Bone marrow (tissue), 2 donors: ENCODE measurements at regions not wholly inside any gene's neighbourhood (a gene's known extent, or its start where the extent isn't known, plus 50 kb on each side); places are given as distances from the start of the nearest gene placed in this dataset.
A peak's percentile ranks its signal among the peaks of the same experiment; 100 is the strongest.
"Not testable (repeated sequence)": the region's sequence is repeated elsewhere in the genome, so short reads cannot be mapped to it uniquely, and the experiment has no call there.

Source experiments
- DNase-seq, 2 donors: peaks; one replicate each; lab custom pipeline; 2025; lab: John Stamatoyannopoulos, UW

DNA sequence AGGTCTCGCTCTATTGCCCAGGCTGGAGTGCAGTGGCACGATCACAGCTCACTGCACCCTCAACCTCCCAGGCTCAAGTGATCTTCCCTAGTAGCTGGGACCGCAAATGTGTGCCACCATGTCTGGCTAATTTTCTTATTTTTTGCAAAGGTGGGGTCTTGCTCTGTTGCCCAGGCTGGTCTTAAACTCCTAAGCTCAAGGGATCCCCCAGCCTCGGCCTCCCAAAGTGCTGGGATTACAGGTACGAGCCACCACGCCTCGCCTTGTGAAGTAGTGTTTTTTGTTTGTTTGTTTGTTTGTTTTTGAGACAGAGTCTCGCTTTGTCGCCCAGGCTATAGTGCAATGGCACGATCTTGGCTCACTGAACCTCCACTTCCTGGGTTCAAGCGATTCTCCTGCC is 125.5 kb downstream of the HAUS1 start:
- DNase-seq, result not testable (repeated sequence)

DNA sequence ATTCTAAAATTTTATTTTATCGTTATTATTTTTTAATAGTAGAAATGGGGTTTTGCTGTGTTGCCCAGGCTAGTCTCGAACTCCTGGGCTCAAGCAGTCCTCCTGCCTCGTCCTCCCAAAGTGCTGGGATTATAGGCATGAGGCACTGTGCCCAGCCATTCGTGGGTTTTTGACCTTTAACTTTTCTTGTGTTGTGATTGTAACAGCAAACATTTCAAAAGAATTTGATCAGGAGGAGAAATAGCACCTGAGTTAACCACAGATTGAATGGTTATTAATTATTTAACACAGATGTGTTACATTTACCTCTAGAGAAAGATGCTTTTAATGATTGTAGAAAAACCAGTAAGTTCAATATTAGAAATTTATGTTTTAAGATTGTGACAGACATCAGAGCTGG is 132.0 kb downstream of the HAUS1 start:
- no peak for DNase-seq

DNA sequence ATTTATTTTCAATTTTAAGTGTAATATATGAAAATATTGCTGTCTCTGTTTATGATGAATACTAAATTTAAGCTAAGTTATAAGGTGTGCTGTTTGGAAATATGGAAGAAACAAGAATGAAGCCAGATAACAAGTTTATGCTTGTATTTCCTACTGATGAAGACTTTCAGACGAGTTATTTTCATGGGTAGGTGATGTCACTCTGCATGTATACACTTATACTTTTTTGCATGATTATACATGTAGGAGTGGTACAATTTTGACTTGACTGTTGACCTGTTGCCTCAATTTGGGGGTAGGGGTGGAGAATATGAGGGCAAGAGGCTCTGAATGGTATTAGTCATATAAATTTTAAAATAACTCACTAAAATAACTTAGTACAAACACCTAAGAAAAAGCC is 133.7 kb downstream of the HAUS1 start:
- DNase-seq, result no peak

DNA sequence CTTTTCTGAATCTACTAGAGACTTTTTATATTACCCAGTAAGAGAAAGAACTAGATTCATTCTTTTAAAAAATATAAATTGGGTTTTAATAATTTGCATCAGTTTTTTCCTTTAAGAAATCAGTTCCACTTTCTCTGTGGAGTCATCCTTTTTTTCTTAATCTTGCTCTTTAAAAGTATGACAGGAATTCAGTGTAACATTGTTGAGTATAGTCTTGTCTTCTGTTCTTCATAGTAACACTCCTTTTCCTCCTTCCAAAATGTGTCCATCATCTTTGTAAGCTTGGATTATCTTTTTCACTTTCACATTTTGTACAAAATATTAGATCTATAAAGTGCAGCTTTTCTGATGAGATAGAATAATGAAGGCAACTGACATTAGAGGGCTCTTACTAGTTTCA is 135.4 kb downstream of the HAUS1 start:
- no peak for DNase-seq

DNA sequence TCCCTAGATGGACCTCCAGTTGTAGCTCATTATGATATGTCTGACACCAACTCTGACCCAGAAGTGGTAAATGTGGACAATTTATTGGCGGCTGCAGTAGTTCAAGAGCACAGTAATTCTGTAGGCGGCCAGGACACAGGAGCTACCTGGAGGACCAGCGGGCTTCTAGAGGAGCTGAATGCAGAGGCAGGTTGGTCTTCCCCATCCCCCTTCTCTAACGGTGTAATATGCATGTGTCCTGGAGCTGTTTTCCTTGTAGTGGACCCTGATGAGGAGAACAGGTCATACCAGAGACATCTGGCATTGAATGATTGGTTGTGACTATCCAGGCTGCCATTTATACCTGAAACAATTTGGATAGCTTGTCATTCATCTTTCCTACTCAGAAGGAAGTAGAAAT is 135.8 kb downstream of the HAUS1 start:
- DNase-seq, result no peak

DNA sequence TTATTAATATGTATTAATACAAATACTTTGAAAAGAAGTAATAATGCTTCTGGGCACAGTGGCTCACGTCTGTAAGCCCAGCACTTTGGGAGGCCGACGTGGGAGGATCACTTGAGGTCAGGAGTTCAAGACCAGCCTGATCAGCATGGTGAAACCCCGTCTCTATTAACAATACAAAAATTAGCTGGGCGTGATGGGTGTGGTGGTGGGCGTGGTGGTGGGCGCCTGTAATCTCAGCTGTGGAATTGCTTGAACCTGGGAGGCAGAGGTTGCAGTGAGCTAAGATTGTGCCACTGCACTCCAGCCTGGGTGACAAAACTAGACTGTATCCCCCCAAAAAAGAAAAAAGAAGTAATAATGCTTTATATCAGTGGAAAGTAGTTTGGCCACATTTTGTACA is 137.2 kb downstream of the HAUS1 start:
- not testable (repeated sequence) for DNase-seq

DNA sequence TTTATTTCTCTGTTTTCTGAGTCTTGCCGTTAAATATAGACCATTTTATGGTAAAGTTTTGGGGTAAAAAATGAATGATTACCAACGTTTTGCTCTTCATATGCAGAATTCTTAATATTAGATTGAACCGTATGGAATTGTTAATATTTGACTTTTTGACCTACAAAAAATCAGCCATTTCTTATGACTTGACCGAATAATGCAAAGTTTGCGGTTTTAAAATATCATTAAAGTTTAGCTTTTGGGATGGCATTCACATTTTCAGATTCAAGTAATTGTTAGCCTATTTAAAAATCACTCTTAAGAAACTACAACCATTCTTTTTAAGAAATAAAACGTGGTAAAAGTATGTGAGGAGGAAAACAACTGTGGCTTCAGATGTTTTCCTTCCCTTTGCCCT is 138.0 kb downstream of the HAUS1 start:
- no peak for DNase-seq

DNA sequence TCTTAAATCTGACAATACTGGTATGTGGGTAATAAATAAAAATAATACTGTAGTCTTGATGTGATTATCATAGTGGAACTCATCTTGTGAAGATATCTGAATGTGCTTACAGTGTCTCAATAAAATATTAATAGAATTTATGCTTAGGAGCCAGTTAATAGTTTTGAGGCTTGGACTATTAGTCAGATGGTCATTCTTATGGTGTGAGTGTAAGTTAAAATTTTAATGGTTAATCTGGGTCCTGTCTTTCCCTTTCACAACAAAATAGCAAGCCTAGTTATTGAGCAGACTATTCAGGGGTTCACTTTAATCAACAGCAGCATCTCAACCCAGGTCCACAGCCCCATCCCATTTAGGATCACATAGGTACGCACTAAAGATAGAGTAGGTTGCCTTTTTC is 138.9 kb downstream of the HAUS1 start:
- no peak for DNase-seq

DNA sequence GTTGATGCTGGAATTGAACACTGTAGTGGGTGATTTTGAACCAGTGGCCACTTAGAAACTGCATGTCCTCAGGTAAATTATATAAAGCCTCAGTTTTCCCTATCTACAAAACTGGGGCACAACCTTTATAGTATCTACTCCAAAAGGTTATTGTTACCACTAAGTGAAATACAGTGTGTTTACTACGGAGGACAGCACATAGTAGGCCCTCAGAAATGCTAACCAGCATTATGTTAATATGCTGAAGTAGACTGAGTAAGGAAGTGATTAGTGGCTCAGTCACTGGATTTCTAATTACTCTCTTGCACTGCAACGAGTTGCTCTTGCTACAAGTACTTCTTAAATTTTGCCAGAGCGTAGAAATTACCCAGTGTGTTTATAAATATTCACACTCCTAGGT is 139.5 kb downstream of the HAUS1 start:
- no peak for DNase-seq

DNA sequence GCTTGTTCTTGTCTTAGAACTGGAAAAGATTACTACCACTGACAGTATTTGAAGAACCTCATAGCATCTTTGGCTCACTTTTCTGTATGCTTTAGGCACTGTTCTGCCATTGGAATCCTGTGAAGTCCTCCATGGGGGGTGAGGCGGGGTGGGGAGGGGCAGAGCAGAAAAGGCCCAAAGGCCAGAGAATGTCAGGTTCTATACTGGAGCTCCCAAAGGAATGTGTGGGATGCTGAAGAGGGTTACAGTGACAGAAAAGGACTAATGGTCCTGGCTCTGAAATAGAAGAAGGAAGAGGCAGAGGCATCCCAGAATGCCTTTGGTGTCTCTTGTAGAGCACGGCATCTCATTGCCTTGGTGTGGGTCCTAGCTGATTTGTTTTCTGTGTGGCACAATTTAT is 141.9 kb downstream of the HAUS1 start:
- DNase-seq, result no peak

DNA sequence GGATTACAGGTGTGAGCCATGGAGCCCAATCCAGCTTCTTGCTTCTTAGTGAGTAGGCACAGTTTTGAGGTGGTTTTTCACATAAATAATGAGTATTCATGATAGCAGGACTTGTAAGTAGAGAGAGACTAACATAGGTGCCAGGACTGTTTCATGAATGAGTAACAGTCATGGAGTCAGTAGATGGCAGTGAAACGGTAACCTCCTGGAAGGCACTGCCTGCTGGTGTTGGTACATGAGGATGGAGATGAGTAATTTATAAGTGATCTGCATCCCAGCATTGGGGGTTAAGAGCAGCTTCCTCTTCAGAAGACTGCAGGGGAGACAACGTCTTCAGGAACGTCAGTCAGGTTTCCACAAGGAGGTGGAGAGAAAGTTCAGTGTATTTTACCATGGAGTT is 143.8 kb downstream of the HAUS1 start:
- DNase-seq, result no peak

DNA sequence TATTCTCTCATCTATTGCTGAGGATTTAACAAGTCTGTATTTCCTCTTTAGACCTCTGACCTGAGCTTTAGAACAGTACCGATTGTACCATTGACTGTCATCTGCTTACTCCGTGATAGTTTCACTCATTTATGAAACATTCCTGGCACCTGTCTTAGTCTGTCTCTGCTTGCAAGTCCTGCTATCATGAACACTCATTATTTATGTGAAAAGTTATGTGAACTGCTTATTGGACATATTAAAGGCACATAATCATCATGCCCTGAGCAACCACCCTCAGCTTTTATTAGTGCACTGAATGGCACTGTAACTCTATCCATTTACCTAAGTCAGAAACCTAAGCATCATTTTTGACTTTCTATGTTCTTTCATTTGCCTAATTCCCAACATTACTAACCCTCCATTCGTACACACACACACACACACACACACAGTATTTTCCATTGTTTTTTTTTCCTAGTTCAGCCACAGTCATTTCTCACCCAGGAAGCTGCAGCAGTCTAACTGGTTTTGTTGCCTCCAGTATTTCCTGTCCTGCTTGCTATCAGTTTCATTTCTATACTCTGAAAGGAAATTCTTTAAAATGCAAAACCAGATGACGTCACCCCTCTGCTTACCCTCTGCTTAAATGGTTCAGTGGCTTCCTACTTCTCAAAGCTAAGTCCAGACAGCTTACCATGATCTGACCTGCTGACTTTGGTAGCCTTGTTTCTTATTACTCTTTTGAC is 146.1 kb downstream of the HAUS1 start:
- DNase-seq, result peak in 1 of 2 donors; percentile 90

DNA sequence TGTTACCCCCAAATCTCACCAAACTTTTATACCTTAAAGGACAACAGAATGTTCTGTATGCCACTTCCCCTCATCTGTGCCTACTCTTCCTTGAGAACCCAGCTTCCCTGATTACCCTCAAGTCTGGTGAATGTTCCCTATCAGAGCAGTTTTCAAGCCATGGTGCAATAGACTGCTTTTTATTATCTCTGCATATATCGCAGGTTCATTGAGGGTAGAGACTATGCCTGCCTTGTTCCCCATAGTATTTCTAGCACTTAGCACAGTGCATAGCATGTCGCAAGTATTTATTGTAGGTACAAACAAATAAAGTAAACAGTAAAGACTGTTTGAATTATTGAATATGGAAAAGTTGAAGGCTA is 146.6 kb downstream of the HAUS1 start:
- no peak for DNase-seq

DNA sequence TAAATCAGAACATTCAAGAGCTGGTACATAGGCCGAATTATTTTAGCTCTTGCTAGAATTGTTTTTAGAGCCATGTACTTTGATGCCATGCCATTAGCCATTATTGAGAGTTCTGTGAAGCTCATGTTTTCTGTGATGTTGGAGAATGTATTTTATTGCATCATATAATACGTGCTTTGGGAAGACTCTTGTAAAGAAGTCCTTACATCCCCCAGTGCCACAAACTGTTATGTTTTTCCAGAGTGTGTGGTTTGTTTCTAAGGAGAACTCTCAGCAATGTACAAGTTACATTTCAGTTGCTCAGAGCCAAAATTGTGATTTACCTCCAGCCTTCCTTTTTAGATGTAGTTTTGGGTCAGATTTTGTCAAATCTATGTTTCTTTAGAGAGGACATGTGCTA is 148.6 kb downstream of the HAUS1 start:
- no peak for DNase-seq

DNA sequence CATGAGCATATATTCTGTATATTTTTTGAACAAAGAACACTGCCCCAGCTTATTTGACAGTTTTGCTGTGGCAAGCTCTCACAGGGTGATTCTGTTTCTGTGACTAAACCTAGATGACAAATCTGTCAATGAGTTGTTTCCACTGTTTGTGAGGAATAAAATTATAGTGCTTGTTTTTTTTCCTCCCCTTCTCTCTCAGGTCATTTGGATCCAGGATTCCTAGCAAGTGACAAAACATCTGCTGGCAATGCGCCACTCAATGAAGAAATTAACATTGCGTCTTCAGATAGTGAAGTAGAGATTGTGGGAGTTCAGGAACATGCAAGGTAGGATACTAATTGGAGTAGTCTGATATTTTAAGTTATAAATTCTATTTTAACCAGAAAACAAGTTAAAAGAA is 149.3 kb downstream of the HAUS1 start:
- no peak for DNase-seq

DNA sequence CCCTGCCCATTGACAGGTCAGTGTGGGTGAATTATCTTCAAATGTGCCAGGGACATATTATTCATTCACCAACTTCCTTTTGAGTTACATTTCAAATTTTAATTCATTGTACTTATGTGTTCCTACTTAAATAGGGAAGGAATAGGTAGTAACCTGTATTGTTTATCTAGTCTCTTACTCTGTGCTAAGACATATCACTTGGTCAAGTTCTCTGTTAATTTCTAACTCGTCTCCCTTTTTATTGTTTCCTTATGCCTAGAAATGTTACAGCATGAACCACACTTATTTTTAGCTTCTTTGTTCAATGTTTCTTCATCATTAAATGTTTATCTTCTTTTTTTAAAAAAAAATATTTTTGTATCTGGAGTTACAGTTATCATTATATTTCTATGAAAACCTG is 151.9 kb downstream of the HAUS1 start:
- no peak for DNase-seq

DNA sequence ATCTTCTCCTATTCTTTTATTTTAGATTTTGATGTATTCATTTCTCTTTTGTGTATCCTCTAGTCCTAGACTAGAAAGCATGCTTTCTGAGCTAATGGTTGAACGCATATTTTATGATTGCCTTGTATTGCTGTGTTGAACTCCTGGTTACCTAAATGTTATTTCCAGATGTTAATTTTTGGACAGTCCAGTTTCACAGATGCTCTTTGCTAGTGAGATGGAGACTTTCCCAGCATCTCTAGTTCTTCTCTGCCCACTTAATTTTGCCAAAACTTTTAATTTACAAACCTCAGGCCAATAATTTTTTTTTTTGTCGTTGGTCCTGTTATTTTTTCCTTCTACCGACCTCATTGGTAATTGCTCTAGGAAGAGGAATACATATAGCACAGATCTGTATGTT is 153.2 kb downstream of the HAUS1 start:
- no peak for DNase-seq

DNA sequence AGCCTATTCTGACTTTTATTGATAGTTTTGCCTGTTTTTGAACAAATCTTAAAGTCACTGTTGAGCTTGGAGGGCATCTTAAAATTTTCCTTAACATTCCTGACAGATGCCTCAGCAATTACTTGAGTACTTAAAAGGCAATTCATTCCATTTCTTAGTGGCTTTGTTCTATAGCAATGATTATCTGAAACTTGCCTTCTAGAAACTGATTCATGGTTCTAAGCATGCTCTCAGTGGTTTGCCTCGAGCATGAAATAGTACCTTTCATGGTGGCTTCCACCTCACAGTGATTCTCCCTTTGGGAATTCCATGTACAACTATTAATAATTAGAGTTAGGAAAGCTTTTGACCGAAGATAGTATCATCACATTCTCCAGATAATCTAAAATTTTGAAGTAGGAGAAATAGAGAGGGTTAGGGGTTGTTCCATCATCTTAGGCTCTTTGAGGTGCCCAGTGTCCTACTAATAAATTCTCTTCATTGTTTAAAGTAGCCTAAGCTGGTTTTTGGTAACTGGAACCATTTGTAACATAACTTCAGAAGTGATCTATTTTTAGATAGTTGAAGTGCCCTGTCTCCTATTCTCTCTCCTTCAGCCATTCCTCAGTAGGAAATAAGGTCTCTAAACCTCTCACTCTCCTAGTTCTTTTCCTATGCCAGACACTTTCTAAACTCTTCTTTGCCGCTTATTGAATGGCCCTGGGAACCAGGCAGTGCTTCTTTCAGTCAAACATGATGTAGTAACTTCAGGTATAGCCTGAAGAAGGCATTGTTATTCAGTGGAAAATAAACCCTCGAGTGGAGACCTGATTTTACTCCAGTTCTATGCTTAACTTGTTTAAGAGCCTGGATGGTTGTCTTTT is 156.1 kb downstream of the HAUS1 start:
- no peak for DNase-seq

DNA sequence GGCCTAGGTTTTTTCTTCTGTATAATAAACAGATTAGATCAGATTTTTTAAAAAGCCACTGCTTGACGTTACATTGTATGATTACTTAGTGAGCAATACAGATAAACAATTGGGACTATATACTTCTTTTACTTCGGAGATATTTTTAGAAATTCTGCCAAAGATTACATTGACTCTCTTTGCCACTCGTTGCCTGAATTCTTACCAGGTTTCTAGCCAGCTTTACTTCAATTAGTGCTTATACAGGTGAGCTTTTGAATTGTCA is 156.6 kb downstream of the HAUS1 start:
- no peak for DNase-seq

DNA sequence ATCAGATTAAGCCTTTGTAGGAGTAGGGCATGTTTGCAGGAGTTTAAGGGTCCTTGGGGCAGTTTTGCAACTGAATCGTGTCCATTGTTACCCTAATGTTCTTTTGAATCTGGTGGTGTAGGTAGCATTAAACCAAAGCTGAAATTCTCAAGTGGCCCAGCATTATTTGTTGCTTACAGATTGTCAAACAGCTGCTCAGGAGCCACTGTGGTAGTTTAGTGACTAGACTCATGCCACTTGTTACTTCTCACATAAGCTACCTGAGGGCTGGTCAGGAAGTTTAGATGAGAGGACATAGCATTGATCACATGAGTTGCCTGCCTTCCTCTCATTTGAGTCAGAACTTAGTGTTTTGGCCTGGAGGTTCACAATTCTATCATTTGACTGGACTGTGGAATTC is 157.6 kb downstream of the HAUS1 start:
- no peak for DNase-seq

DNA sequence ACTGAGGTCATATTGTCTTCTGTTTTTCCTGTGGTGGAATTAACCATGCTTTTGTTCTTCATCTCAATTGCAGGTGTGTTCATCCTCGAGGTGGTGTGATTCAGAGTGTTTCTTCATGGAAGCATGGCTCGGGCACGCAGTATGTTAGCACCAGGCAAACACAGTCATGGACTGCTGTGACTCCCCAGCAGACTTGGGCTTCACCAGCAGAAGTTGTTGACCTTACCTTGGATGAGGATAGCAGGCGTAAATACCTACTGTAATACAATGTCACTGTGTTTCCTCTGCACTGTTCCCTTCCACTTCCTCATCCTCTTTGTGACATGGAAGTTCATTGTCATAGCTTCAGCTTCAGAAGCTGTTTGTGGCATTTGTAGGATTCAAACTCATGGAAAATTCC is 158.7 kb downstream of the HAUS1 start:
- DNase-seq, result no peak

DNA sequence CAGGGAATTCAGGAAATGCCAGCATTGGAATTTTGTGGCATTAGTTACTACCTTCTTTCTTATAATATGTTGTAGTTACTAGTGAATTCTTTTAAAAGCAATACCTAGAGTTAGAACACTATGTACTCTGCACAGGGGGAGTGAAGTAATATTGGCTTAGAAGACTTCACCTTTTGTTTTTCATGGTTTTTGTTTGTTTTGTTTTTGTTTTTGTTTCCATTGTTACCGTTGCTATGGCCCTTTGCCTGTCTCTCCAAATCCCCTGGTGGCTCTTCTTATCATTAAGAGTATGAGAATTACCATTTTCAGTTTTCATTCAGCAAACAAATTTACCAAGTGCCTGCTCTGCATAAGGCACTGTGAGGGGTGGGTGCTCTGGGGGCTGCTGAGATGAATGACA is 160.1 kb downstream of the HAUS1 start:
- no peak for DNase-seq

DNA sequence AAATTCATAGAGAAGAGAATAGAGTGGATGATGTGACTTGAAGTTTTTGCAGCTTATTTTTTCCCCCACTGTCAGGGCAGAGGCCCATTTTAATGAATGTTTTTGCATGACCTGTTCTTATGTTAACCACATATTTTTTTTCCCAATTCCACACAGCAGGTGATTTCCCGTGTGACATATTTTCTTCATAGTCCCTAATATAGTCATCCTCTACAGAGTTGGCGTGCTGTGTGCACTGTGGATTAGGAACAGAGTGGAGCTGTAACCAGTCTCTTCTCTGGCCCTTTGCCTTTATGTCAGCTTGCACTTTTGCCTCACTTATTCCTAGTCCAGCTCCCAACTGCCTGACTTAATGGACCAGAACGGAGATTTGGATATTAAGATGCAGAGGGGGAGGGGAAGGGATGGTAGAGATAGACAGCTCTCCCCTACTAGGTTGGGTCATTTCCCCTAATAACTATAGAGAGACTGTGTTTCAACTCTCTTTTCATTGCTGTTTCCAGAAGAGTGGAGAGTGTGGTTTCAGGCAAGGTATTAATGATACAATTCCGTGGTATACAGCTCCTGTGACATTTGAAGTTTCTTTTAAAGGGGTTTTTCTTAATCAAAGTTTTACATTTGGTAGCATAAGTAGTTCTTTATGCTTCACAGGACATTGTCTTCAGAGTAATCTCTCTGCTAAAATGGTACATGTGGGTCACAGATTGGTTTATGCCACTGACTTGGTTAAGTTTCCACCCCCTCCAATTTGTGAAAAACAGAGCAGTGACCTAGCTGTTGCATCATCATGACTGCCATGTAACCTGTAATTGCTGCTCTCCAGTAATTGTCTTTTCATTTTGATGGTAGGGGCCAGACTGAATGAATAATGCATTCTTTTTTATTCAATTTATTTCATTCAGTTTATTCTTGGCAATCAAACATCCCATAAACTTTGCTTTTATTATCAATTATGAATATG is 161.3 kb downstream of the HAUS1 start:
- DNase-seq, result no peak
